ENCODE measurements at regions not wholly inside any gene's neighbourhood (a gene's known extent, or its start where the extent isn't known, plus 50 kb on each side); places are given as distances from the start of the nearest gene placed in this dataset.

DNA sequence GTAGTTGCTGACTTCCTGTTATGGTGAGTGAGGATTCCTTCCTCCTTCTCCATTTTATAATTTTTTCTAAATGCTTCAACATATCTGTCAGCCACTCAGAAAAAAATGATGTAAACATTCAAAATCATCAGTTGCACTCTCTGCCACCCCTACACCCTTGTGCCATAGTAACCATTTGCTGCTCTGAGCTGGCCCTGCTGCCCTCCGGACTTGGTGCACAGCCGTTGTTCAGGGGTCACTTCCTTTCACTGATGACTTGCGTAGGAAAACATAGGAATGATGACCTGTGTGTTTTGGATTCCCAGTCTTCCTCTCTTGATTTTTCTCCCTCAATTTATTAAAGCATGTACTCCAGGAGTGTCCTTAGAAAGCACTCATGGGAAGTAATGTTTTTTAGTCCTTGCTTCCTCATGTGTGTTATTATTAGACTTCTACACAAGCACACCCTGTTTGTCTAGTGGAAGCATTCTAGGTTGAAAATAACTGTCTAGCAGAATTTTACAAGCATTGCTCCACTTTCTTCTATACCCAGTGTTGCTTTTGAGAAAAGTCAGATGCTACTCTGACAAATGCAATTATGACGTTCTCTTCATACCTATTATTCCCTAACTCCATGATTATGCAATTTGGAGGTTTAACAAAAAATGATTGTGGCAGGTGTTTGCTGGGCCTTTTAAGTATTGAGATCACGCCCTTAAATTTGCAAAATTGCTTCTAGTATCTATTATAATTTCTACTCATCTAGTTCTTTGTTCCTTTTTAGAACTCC is 62.6 kb upstream of the MTPN start:
- H4K20me1 ChIP-seq (replicated peaks in 1 of 2; ENCODE audit: control insufficient read depth in 1 of 2, insufficient read depth in 2 of 2, low read length in 2 of 2): no peaks in the 10 kb centered on the region
- H3K18ac ChIP-seq (ENCODE audit: extremely low read depth, low read length): no peak overlapping the region
- H2AFZ ChIP-seq (ENCODE audit: low read length): no peak overlapping the region
- H3K9me3 ChIP-seq (ENCODE audit: insufficient read depth in 2 of 2, low read depth in 1 of 2, low read length in 1 of 2): peaks cover 0 to 8% of the 10 kb centered on the region in 2 experiments; a peak in 1 of 4 replicates
- ChIA-PET CTCF (ENCODE audit: partially characterized antibody) (interaction anchor here (1.0 kb wide), 1 partner anchor 213 kb away, joined by 3 read pairs; no protein-coding TSS in a partner anchor), POLR2A (ENCODE audit: partially characterized antibody) (no interaction called here)
- H3K79me1 ChIP-seq (ENCODE audit: low read depth, low read length): no peaks in the 10 kb centered on the region
- no peak overlapping the region for H4K91ac ChIP-seq (replicated peaks; ENCODE audit: insufficient read length, low read length)
- no peak overlapping the region for H2BK120ac ChIP-seq (replicated peaks; ENCODE audit: low read depth, low read length)
- no peak overlapping the region for H4K8ac ChIP-seq (ENCODE audit: extremely low read depth, insufficient read depth, low read length)
- no peak overlapping the region for H3K4ac ChIP-seq (replicated peaks; ENCODE audit: insufficient read length, low read depth, low read length)
- H3K9ac ChIP-seq (replicated peaks in 1 of 4; ENCODE audit: extremely low read depth in 1 of 4, low read depth in 3 of 4, low read length in 3 of 4): no peak overlapping the region
- H2BK12ac ChIP-seq (ENCODE audit: low read depth, low read length): no peak overlapping the region
- H3K23me2 ChIP-seq (ENCODE audit: low read depth, low read length): no peaks in the 10 kb centered on the region
- no peaks in the 10 kb centered on the region; a peak in 1 of 8 replicates for H3K36me3 ChIP-seq (ENCODE audit: control insufficient read depth in 2 of 4, insufficient read depth in 4 of 4, low read length in 3 of 4)
- FAIRE-seq: no peak
- no peaks in the 10 kb centered on the region for H3K79me2 ChIP-seq (ENCODE audit: control insufficient read depth in 1 of 2, insufficient read depth in 2 of 2, low read length in 2 of 2)
- no peak overlapping the region for H4K5ac ChIP-seq (ENCODE audit: insufficient read length, low read depth, low read length)
- H2BK20ac ChIP-seq (ENCODE audit: low read length): no peak overlapping the region
- no peak overlapping the region for H3K4me2 ChIP-seq (ENCODE audit: insufficient read depth in 1 of 2, low read depth in 2 of 2, low read length in 2 of 2)
- no peak overlapping the region for H2BK5ac ChIP-seq (ENCODE audit: low read depth, low read length)
- DNase-seq (ENCODE audit: low read depth in 1 of 2, low spot score in 2 of 2): no peak
- 0 out of 7 replicates have a peak, but pooled peaks cover 0 to 3% (median 0%) of the 10 kb centered on the region in 4 experiments for H3K4me1 ChIP-seq (replicated peaks in 1 of 4; ENCODE audit: control insufficient read depth in 3 of 4, insufficient read depth in 4 of 4, low read length in 3 of 4)
- H3K27me3 ChIP-seq (replicated peaks in 1 of 4; ENCODE audit: control insufficient read depth in 3 of 4, extremely low read depth in 1 of 4, insufficient read depth in 3 of 4, low read length in 3 of 4): no peaks in the 10 kb centered on the region
- no peak overlapping the region for H3K56ac ChIP-seq (replicated peaks; ENCODE audit: insufficient read length, low read depth, low read length)
- no peak overlapping the region for H2AK5ac ChIP-seq (ENCODE audit: low read depth, low read length)
- H3K27ac ChIP-seq (ENCODE audit: low read depth, low read length): no peak overlapping the region
- no peak overlapping the region for H2BK15ac ChIP-seq (ENCODE audit: low read length)
- H3K14ac ChIP-seq (ENCODE audit: insufficient read length): no peak overlapping the region
- 93% methylated on average over 5 of the region's 5 CpGs; no CpG with 5 or more reads in 1 of the 2 experiments for WGBS, 2 experiments (ENCODE audit: extremely low coverage in 1 of 2, insufficient coverage in 1 of 2, insufficient read length in 1 of 2, insufficient replicate concordance in 2 of 2, low coverage in 1 of 2, low lambda C conversion rate in 2 of 2, missing lambda C conversion rate in 1 of 2)
- no peak overlapping the region for H3K4me3 ChIP-seq (ENCODE audit: extremely low read depth in 1 of 4, insufficient read depth in 2 of 4, low read depth in 3 of 4, low read length in 4 of 4)
- no peak overlapping the region for H3K23ac ChIP-seq (ENCODE audit: insufficient read length)
- TF ChIP-seq CBX8 (IDR thresholded peaks at IDR 0.05; ENCODE audit: borderline replicate concordance, low read depth, low read length) (no peak), SIX5 (IDR thresholded peaks at IDR 0.05; ENCODE audit: low read depth, low read length) (no peak), SIRT6 (IDR thresholded peaks at IDR 0.05; ENCODE audit: low read length) (no peak), RAD21 (IDR thresholded peaks at IDR 0.05 in 1 of 2, conservative IDR thresholded peaks at IDR 0.05 in 1 of 2; ENCODE audit: low read depth in 2 of 2, low read length in 2 of 2) (no peak), POLR2AphosphoS5 (IDR thresholded peaks at IDR 0.05; ENCODE audit: low read depth, low read length) (no peak), ASH2L (IDR thresholded peaks at IDR 0.05; ENCODE audit: low read length) (no peak), JUND (IDR thresholded peaks at IDR 0.05; ENCODE audit: low read length) (no peak)
- TF ChIP-seq, protein P1, sequence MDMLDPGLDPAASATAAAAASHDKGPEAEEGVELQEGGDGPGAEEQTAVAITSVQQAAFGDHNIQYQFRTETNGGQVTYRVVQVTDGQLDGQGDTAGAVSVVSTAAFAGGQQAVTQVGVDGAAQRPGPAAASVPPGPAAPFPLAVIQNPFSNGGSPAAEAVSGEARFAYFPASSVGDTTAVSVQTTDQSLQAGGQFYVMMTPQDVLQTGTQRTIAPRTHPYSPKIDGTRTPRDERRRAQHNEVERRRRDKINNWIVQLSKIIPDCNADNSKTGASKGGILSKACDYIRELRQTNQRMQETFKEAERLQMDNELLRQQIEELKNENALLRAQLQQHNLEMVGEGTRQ (IDR thresholded peaks at IDR 0.05; ENCODE audit: low read length): no peak
